Stimulated activated naive CD4-positive, alpha-beta T cell (primary cell): ENCODE measurements at regions not wholly inside any gene's neighbourhood (a gene's known extent, or its start where the extent isn't known, plus 50 kb on each side); places are given as distances from the start of the nearest gene placed in this dataset.
"Not testable (repeated sequence)": the region's sequence is repeated elsewhere in the genome, so short reads cannot be mapped to it uniquely, and the experiment has no call there.

Source experiments
- DNase-seq, 6 experiments: peaks; one replicate each; lab custom pipeline; 2025; lab: John Stamatoyannopoulos, UW

DNA sequence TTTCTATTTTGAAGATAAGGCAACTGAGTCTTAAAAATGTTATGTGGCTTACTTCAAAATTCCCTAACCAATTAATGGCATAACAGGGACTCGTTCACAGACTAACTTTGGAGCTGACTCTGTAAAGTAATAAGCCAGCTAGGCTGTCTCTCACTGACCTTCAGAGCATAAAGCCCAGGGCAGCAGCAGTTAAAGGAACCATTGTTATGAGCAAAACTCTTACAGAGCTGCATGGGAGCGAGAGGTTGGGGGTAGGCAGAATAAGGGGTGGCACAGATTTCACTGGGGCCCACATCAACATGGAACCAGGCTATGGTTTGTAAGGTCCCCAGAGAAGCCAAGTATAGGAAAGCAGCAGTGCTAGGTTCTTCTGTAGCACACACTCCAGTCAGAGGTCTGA is 637.8 kb downstream of the RFPL4B start:
- DNase-seq, result no peak

DNA sequence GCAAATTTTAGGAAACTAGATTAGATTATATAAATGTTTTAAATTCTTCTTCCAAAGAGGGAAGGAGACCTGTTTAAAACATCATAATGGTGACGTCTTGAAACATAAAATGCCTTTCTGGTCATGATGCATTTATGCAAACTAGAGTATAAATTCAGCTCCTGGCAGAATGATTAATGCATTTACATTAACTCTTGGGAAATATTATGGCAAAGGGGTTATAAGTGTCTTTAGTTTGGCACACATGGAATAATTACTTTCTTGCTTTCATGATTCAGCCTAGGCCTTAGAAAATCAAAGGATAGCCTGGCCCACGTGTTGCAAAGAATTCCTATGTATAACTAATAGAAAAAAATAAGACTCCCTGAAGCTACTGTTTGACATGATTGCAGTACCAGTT is 639.2 kb downstream of the RFPL4B start:
- DNase-seq, result no peak

- DNase-seq, result no peak
Measured at GRCh38 chr6:112988748-112989147, 641.6 kb downstream of the RFPL4B start.

GRCh38 chr6:112990971-112991370 is 643.8 kb downstream of the RFPL4B start:
- no peak for DNase-seq

- DNase-seq, result no peak
Measured at GRCh38 chr6:112991912-112992311, 644.8 kb downstream of the RFPL4B start.

- no peak for DNase-seq
Measured at GRCh38 chr6:112997421-112998085, 650.4 kb downstream of the RFPL4B start.

DNA sequence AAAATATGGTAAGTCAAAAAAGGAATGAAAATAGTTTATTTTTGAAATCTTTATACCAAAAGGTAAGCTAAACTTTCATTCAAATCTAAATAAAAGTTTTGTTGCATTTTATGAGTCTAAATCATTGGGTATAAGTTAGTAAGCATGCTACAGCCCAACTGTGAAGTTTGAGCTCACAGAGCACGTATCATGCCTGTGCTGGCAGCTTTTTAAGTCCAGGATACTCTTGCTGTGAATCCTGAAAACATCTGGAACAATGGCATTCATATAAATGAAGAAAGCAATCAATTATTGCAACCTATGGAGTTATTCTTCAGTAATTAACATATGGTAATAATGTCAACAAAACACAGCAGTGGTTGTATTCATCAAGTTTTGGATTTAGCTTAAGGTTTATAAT is 656.9 kb downstream of the RFPL4B start:
- DNase-seq, result no peak

DNA sequence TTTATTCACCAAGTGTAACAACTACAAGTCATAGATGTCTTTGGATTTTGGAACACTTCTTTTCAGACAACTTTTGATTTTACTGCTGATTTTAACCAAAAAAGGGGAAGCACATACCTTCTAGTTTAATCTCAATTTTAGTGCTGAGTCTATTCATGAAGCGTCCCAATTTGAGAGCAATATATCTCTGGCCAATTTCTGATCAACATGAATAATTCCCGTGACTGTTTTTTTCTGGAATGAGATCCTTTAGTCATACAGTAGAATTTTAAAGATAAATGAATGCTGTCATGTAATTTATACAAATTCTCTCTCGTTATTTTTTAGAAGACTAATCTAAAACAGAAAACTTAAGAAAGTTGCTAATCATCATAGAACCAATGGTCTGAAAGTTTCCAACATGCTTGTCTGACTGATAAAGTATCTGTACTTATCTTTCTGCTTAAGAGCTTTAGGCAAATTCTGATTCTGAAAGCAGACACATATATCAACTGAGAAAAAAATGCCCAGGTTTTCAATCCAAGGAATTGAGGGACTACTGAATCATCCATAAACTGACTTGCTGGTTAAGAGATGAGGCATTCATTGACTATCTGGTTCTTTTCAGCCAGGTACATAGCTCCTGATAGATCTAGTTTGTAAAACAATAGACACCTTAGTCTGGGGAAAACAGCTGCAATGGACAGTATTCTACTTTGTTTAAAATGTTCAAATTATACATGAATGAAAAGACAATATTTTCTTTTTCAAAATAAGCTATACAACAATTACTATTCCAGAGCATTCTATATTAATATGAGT is 657.5 kb downstream of the RFPL4B start:
- no peak for DNase-seq

DNA sequence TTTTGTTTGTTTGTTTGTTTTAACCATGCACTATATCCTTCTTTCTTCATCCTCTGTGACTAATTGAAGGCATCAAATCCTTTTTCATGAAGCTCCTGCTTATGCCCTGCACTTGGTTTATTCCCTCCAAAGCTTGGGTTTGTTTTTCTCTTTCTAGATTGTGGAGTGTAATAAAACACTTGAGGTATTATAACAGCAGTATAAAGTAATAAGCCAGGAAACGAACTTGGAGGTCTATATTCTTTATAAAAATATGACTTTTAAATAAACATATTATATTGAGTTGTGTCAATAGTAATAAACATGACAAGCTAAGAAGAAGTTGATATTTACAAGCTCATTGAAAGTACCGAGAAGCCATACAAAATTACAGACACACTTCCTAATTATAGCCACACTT is 659.4 kb downstream of the RFPL4B start:
- DNase-seq, result no peak

- DNase-seq, result no peak
Measured at GRCh38 chr6:113009682-113010081, 662.6 kb downstream of the RFPL4B start.

DNA sequence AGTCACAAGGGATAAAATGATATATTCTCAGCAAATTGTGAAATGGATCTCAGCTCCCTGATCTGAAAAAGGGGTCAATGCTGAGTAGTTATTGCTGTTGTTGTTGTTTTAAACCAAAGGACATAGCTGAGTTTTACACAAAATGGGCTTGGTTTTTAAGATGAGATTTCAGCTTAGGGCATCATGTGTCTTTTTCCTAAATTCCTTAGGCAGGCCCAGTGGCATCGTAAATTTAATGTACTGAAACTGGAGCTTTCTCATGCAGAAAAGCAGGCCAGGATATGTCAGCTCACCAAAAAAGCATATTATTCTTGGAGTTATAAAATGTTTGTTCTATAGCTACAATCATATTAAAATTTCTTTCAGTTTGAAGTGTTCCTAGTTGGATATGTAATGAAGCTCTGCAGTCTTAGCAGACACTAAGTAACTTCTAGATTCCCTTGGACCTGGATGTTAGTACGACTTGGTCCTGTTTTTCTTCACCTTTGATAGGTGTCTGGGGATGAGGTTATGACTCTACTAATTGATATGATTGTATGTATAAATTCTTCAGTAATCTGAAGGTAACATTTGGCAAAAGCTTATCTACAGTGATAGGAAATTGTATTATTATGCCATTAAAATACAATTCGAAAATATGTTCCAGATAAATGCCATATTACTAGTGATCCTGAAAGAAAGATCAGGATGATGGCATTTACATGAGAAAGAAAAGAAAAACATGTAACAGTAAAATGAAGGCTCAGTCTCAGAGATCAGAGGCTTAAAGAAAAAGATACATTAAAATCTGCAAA is 663.3 kb downstream of the RFPL4B start:
- no peak for DNase-seq

GRCh38 chr6:113011389-113011788 is 664.3 kb downstream of the RFPL4B start:
- no peak for DNase-seq

- DNase-seq, result no peak
Measured at GRCh38 chr6:113011801-113012200, 664.7 kb downstream of the RFPL4B start.

- DNase-seq, result no peak
Measured at GRCh38 chr6:113015249-113015648, 668.1 kb downstream of the RFPL4B start.

- no peak for DNase-seq
Measured at GRCh38 chr6:113017353-113017752, 670.2 kb downstream of the RFPL4B start.

- DNase-seq, result no peak
Measured at GRCh38 chr6:113018351-113019151, 671.4 kb downstream of the RFPL4B start.

GRCh38 chr6:113019176-113019575 is 672.0 kb downstream of the RFPL4B start:
- no peak for DNase-seq

DNA sequence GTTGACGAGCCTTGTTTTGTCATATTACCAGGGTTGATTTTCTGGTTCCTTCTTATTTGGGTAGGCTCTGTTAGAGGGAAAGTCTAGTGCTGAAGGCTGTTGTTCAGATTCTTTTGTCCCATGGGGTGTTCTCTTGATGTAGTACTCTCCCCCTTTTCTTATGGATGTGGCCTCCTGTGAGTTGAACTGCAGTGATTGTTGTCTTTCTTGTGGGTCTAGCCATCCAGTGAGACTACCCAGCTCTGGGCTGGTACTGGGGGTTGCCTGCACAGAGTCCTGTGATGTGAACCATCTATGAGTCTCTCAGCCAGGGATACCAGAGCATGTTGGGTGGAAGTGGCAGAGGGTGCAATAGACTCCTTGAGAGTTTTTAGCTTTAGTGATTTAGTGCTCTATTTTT is 680.6 kb downstream of the RFPL4B start:
- DNase-seq, result no peak

GRCh38 chr6:113029161-113029560 is 682.0 kb downstream of the RFPL4B start:
- not testable (repeated sequence) for DNase-seq

- no peak for DNase-seq
Measured at GRCh38 chr6:113031591-113032238, 684.6 kb downstream of the RFPL4B start.

DNA sequence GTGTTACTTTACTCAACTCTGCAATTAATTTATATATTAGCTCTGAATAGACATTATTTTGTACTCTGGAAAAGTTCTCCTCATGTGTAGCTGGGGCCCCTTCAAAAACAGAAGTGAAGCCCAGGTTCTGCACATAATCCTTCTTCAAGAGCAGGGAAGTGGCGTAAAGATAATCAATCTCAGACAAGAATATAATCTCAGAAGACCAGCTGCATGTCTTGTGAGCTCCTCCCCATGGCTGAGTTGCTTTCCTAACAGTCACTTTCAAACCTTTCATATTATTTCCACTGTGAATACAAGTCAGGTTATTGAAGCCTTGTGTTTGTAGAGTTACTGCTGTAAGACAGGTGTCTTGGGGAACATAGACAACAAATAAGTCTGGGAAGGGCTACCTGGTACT is 691.9 kb downstream of the RFPL4B start:
- DNase-seq, result no peak
